Ovary (tissue), 3 donors: ENCODE measurements at regions not wholly inside any gene's neighbourhood (a gene's known extent, or its start where the extent isn't known, plus 50 kb on each side); places are given as distances from the start of the nearest gene placed in this dataset.
"Not testable (repeated sequence)": the region's sequence is repeated elsewhere in the genome, so short reads cannot be mapped to it uniquely, and the experiment has no call there.

Experiments
- CTCF ChIP-seq, 3 donors: fragments of 450-650 bp in 2 of 3; fragments of 200-600 bp in 1 of 3; IDR thresholded peaks; one replicate each; pipeline versions ENCODE4 v1.5.1 to v1.8.0; 2016 to 2022; ENCODE audit warnings: antibody characterized with exemption in 3 of 3, mild to moderate bottlenecking in 1 of 3
- EP300 ChIP-seq: sonication (generic); formaldehyde crosslinking; IDR thresholded peaks from one replicate; pipeline ENCODE4 v1.6.1; 2017; ENCODE audit warnings: antibody characterized with exemption
- donor health status: DM: no; HTN: no; CAD: no.

GRCh38 chr9:67771807-67772206 is 86.9 kb upstream of the ANKRD20A1 start:
- not testable (repeated sequence) for TF ChIP-seq CTCF (IDR thresholded peaks at IDR 0.05); EP300
